ENCODE measurements at regions not wholly inside any gene's neighbourhood (a gene's known extent, or its start where the extent isn't known, plus 50 kb on each side); places are given as distances from the start of the nearest gene placed in this dataset.
"Not testable (repeated sequence)": the region's sequence is repeated elsewhere in the genome, so short reads cannot be mapped to it uniquely, and the experiment has no call there.

DNA sequence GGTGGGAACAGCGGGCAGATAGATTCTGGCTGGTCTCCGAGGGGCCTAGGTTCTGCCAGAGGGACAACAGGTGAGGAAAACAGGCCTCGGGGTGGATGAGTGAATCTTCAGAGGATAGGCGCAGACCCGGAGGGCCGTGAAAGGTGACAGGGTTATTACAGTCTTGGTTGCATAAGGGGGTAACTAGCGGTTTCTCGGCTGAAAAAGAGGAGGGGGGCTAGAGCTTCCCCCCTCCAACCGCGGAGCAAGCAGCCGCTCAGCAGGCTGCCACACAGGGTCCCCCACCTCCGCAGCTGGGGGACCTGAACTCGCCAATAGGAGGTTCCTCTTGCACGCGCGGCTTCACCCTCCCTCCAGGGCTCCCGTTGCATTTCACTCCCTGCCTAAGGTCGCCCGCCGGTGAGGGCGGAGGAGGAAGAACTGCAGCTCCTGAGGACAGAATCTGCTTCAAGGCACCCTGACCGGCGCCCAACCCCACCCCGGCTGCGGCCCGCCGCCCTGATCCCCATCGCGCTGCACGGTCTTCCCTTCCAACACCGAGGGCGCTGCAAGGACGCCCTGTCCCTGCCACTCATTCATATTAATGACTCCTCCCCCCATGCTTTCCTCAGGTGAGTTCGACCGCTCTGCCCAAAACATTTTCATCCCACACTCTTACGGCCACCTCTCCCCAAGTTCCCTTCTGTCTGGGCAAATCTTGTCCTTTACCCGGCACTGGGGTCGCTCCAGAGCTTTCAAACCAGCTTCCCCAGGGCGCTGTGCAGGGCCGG lies 174.3 kb downstream of the SPATA31A6 start:
- not testable (repeated sequence) for H3K27ac ChIP-seq (ENCODE audit: insufficient read depth, low read length); H2AFZ ChIP-seq (ENCODE audit: low read length); H3K4me3 ChIP-seq (replicated peaks in 1 of 4; ENCODE audit: control extremely low read depth in 1 of 4, insufficient read depth in 1 of 4, low read depth in 3 of 4, low read length in 4 of 4); H3K4me2 ChIP-seq (ENCODE audit: extremely low read depth, insufficient read depth, low read length); H4K20me1 ChIP-seq (ENCODE audit: control insufficient read depth, extremely low read depth, insufficient read depth, low read length); H3K27me3 ChIP-seq (ENCODE audit: control insufficient read depth, insufficient read depth, low read length); DNase-seq (ENCODE audit: low read depth in 2 of 2); H3K9ac ChIP-seq (ENCODE audit: insufficient read depth, low read length); H3K79me2 ChIP-seq (ENCODE audit: control insufficient read depth, insufficient read depth, low read length); H3K36me3 ChIP-seq (ENCODE audit: control insufficient read depth, insufficient read depth, low read length); H3K9me3 ChIP-seq (ENCODE audit: control insufficient read depth, insufficient read depth, low read depth, low read length); H3K4me1 ChIP-seq (ENCODE audit: control insufficient read depth, extremely low read depth, insufficient read depth, low read length)

DNA sequence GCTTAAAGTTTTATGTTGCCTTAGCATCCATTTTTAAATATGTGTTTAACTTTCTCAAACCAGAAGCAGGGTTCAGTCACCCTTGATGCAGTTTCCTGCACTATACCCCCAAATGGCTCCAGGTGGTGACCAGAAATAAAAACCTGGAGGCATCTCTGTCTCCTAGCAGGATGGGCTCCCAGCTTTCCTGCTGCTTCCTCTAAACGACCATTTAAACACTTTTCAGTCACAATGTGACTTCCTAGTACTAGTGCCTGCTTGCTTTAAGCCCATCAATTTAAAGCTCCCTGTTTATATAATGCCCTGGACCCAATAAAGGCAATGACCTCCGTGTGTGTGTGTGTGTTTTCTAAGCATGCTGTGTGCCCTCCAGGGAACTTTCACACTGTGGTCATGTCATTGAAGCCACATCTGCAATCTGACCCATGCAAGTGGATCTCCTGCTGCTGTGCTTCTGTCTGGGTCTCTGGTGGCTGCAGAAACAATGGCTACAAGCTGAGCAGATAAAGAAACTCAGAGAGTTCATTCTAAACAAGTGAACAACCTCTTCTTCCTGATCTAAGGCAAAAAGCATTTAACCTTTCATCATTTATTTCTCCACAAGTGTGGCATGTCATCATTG lies 175.3 kb downstream of the SPATA31A6 start:
- not testable (repeated sequence) for H3K36me3 ChIP-seq (ENCODE audit: control insufficient read depth, insufficient read depth, low read length); H3K9ac ChIP-seq (ENCODE audit: insufficient read depth, low read length); H3K79me2 ChIP-seq (ENCODE audit: control insufficient read depth, insufficient read depth, low read length); H3K9me3 ChIP-seq (ENCODE audit: control insufficient read depth, insufficient read depth, low read depth, low read length); H3K4me2 ChIP-seq (ENCODE audit: extremely low read depth, insufficient read depth, low read length); H2AFZ ChIP-seq (ENCODE audit: low read length); H3K4me1 ChIP-seq (ENCODE audit: control insufficient read depth, extremely low read depth, insufficient read depth, low read length); H3K27me3 ChIP-seq (ENCODE audit: control insufficient read depth, insufficient read depth, low read length); H3K4me3 ChIP-seq (replicated peaks in 1 of 4; ENCODE audit: control extremely low read depth in 1 of 4, insufficient read depth in 1 of 4, low read depth in 3 of 4, low read length in 4 of 4); H4K20me1 ChIP-seq (ENCODE audit: control insufficient read depth, extremely low read depth, insufficient read depth, low read length); DNase-seq (ENCODE audit: low read depth in 2 of 2); H3K27ac ChIP-seq (ENCODE audit: insufficient read depth, low read length)

DNA sequence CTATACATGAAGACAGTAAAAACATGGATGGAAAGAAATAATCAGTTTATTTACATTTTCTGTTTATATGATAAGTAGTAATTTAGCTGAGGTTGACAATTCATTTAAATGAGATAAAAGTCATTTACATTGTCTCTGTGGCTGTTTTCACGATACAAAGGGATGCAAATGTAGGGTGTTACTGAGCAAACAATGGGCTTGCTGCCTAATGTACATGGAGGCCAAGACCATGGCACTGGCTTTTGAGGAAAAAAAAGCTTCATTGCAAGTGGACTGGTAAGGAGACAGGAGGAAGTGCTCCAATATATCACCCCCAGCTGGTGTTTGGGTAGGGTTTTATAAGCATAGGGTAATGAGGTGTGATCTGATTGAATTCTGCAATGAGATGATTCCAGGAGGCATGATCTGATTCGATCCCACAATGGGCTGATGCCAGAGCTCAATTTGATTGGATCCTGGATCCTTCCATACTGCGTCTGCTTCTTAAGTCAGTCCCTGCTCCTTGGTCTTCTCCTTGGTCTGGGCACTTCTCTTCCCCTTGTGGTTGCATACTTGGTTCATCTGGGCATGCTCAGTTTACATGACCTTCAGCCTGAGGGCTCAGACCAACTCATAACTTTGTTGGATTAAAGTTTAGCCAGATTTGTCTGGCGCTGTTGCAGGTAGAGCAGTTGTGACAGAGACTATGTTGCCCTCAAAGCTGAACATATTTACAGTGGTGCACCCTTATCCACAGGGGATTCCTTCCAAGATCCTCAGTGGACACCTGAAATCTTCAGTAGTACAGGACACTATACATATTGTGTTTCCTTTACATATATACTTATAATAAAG lies 181.2 kb downstream of the SPATA31A6 start:
- not testable (repeated sequence) for H4K20me1 ChIP-seq (ENCODE audit: control insufficient read depth, extremely low read depth, insufficient read depth, low read length); H3K9ac ChIP-seq (ENCODE audit: insufficient read depth, low read length); H3K36me3 ChIP-seq (ENCODE audit: control insufficient read depth, insufficient read depth, low read length); H3K27ac ChIP-seq (ENCODE audit: insufficient read depth, low read length); H3K4me2 ChIP-seq (ENCODE audit: extremely low read depth, insufficient read depth, low read length); H3K4me3 ChIP-seq (replicated peaks in 1 of 4; ENCODE audit: control extremely low read depth in 1 of 4, insufficient read depth in 1 of 4, low read depth in 3 of 4, low read length in 4 of 4); H3K27me3 ChIP-seq (ENCODE audit: control insufficient read depth, insufficient read depth, low read length); H3K4me1 ChIP-seq (ENCODE audit: control insufficient read depth, extremely low read depth, insufficient read depth, low read length); H3K79me2 ChIP-seq (ENCODE audit: control insufficient read depth, insufficient read depth, low read length); H2AFZ ChIP-seq (ENCODE audit: low read length); DNase-seq (ENCODE audit: low read depth in 2 of 2); H3K9me3 ChIP-seq (ENCODE audit: control insufficient read depth, insufficient read depth, low read depth, low read length)

- not testable (repeated sequence) for H3K4me1 ChIP-seq (ENCODE audit: control insufficient read depth, extremely low read depth, insufficient read depth, low read length); H2AFZ ChIP-seq (ENCODE audit: low read length); H3K27ac ChIP-seq (ENCODE audit: insufficient read depth, low read length); H4K20me1 ChIP-seq (ENCODE audit: control insufficient read depth, extremely low read depth, insufficient read depth, low read length); H3K79me2 ChIP-seq (ENCODE audit: control insufficient read depth, insufficient read depth, low read length); H3K36me3 ChIP-seq (ENCODE audit: control insufficient read depth, insufficient read depth, low read length); H3K27me3 ChIP-seq (ENCODE audit: control insufficient read depth, insufficient read depth, low read length); H3K4me2 ChIP-seq (ENCODE audit: extremely low read depth, insufficient read depth, low read length); H3K9ac ChIP-seq (ENCODE audit: insufficient read depth, low read length); H3K9me3 ChIP-seq (ENCODE audit: control insufficient read depth, insufficient read depth, low read depth, low read length); H3K4me3 ChIP-seq (replicated peaks in 1 of 4; ENCODE audit: control extremely low read depth in 1 of 4, insufficient read depth in 1 of 4, low read depth in 3 of 4, low read length in 4 of 4)
- DNase-seq (ENCODE audit: low read depth in 2 of 2), result peak; percentile 52 to 78
Measured at GRCh38 chr9:42365244-42365945, 181.9 kb downstream of the SPATA31A6 start.

- not testable (repeated sequence) for H3K36me3 ChIP-seq (ENCODE audit: control insufficient read depth, insufficient read depth, low read length); H4K20me1 ChIP-seq (ENCODE audit: control insufficient read depth, extremely low read depth, insufficient read depth, low read length); H3K4me3 ChIP-seq (replicated peaks in 1 of 4; ENCODE audit: control extremely low read depth in 1 of 4, insufficient read depth in 1 of 4, low read depth in 3 of 4, low read length in 4 of 4); H3K9me3 ChIP-seq (ENCODE audit: control insufficient read depth, insufficient read depth, low read depth, low read length); H3K27ac ChIP-seq (ENCODE audit: insufficient read depth, low read length); DNase-seq (ENCODE audit: low read depth in 2 of 2); H3K4me1 ChIP-seq (ENCODE audit: control insufficient read depth, extremely low read depth, insufficient read depth, low read length); H3K27me3 ChIP-seq (ENCODE audit: control insufficient read depth, insufficient read depth, low read length); H3K79me2 ChIP-seq (ENCODE audit: control insufficient read depth, insufficient read depth, low read length); H2AFZ ChIP-seq (ENCODE audit: low read length); H3K9ac ChIP-seq (ENCODE audit: insufficient read depth, low read length); H3K4me2 ChIP-seq (ENCODE audit: extremely low read depth, insufficient read depth, low read length)
Measured at GRCh38 chr9:42368279-42368881, 184.9 kb downstream of the SPATA31A6 start.

DNA sequence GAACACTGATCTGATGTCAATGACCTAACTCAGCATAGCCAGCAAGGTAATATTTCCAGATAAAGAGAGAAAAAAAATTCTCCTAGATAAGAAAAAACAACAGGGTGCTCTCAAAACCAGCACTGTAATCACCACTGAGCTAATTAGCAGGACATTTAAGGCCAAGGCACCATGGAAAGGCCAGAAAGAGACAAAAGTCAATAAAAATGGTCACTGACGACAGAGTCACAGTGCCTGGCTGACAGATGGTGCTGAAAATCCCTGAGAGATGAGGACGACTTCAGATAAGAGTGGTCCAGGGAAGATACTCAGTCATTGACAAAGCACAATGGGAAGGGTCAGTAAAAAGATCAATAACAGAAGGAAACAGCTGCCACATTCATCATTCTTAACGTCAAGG lies 186.7 kb downstream of the SPATA31A6 start:
- H3K4me2 ChIP-seq (ENCODE audit: extremely low read depth, insufficient read depth, low read length); H2AFZ ChIP-seq (ENCODE audit: low read length): not testable (repeated sequence)

More for the DNA sequence above, 186.7 kb downstream of the SPATA31A6 start:
- H3K4me3 ChIP-seq (replicated peaks in 1 of 4; ENCODE audit: control extremely low read depth in 1 of 4, insufficient read depth in 1 of 4, low read depth in 3 of 4, low read length in 4 of 4); H3K36me3 ChIP-seq (ENCODE audit: control insufficient read depth, insufficient read depth, low read length); H3K9ac ChIP-seq (ENCODE audit: insufficient read depth, low read length); H4K20me1 ChIP-seq (ENCODE audit: control insufficient read depth, extremely low read depth, insufficient read depth, low read length); DNase-seq (ENCODE audit: low read depth in 2 of 2); H3K9me3 ChIP-seq (ENCODE audit: control insufficient read depth, insufficient read depth, low read depth, low read length); H3K79me2 ChIP-seq (ENCODE audit: control insufficient read depth, insufficient read depth, low read length); H3K27me3 ChIP-seq (ENCODE audit: control insufficient read depth, insufficient read depth, low read length); H3K4me1 ChIP-seq (ENCODE audit: control insufficient read depth, extremely low read depth, insufficient read depth, low read length); H3K27ac ChIP-seq (ENCODE audit: insufficient read depth, low read length): not testable (repeated sequence)

All from fibroblast of lung (primary cell).